ENCODE measurements at regions not wholly inside any gene's neighbourhood (a gene's known extent, or its start where the extent isn't known, plus 50 kb on each side); places are given as distances from the start of the nearest gene placed in this dataset.

DNA sequence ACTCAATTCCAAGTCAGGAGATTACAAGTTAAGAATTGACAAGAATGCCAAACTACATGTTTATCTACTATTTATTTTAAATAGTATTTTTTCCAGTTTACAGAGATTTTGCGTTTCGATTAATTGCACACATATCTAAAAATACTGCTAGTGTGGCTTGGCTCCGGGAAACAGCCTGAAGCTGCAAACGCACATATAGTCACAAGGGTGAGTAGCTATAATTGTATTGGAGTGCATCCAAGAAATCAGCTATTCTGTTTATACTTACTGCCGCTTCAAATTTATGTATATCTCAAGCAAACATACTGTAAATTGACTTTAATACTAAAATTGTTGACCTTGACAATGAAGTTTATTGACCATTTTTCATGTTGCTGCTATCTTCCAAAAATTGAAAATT is 77.0 kb upstream of the PLSCR5 start:
- TF ChIP-seq, protein P1, sequence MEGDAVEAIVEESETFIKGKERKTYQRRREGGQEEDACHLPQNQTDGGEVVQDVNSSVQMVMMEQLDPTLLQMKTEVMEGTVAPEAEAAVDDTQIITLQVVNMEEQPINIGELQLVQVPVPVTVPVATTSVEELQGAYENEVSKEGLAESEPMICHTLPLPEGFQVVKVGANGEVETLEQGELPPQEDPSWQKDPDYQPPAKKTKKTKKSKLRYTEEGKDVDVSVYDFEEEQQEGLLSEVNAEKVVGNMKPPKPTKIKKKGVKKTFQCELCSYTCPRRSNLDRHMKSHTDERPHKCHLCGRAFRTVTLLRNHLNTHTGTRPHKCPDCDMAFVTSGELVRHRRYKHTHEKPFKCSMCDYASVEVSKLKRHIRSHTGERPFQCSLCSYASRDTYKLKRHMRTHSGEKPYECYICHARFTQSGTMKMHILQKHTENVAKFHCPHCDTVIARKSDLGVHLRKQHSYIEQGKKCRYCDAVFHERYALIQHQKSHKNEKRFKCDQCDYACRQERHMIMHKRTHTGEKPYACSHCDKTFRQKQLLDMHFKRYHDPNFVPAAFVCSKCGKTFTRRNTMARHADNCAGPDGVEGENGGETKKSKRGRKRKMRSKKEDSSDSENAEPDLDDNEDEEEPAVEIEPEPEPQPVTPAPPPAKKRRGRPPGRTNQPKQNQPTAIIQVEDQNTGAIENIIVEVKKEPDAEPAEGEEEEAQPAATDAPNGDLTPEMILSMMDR (IDR thresholded peaks at IDR 0.05) = no peak

DNA sequence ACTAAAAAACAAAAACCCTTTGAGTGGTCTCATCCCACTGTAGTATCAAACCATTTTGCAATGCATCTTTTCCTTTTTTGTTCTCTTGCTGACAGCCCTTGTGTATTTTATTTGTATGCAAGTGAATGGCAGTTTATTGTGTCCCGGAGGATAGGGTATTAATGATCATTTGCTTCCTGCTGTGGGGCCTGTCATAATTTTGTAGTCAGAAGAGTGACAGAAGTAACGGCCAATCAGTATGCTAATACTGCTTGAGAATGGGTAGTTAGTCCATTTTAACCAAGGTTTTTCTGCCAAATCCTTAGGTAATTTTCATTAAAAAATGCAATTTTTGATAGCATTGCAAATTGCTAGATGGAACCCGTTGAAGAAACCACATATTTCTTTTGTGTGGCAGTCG is 75.5 kb upstream of the PLSCR5 start:
- Histone ChIP-seq H3K4me1 (no peaks in the 10 kb centered on the region), H3K27me3 (no peaks in the 10 kb centered on the region), H3K9me3 (no peaks in the 10 kb centered on the region), H3K36me3 (no peaks in the 10 kb centered on the region), H3K27ac (no peak overlapping the region), H3K4me3 (no peak overlapping the region)
- ATAC-seq = no peak
- no peak for DNase-seq
- intact Hi-C loops (cut with DNase I) = no loop called here
- TF ChIP-seq, protein P1 (IDR thresholded peaks at IDR 0.05) = no peak

More for the DNA sequence above, 77.0 kb upstream of the PLSCR5 start:
- Histone ChIP-seq H3K4me3 (no peak overlapping the region), H3K36me3 (no peaks in the 10 kb centered on the region), H3K4me1 (no peaks in the 10 kb centered on the region), H3K27ac (no peak overlapping the region), H3K27me3 (no peaks in the 10 kb centered on the region), H3K9me3 (no peaks in the 10 kb centered on the region)
- DNase-seq (peak in 2 of 4 donors; percentile 12 to 19), ATAC-seq (no peak)
- intact Hi-C loops (cut with DNase I) = no loop called here

DNA sequence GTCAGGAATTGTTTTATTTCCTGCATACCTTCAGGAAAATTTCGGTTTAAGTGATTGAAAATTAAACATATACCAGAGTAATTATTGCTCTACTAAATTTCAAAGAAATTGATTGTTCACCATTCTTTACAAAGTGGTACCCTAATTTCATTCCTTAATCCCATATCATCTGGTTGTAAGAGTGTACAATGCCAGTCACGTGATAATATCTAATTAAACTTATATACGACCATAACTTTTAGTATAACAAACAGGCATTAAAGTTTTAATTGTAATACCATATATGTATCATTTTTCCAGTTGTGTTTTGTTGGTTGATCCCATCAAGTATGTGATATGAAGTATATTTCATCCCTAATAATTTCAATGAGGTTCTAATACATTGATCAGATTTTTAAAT is 74.8 kb upstream of the PLSCR5 start:
- intact Hi-C loops (cut with DNase I) = no loop called here
- TF ChIP-seq, protein P1 (IDR thresholded peaks at IDR 0.05) = no peak
- no peak for ATAC-seq

DNA sequence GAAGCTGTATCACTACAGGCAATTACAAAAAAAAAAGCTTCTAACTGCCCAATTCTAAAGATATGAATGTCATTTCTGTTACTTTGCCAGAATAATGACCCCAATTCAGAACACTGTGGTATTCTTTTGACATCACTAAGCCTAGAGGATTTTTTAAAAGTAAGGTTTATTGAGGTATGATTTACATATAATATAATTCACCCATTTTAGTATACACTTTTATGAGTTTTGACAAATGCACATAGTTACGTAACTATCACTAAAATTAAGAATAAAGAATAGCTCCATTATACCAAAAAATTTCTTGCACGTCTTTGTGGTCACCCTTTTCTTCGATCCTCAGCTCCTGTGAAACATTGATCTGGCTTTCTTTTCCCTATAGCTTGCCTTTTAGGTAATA is 74.0 kb upstream of the PLSCR5 start:
- H3K4me3 ChIP-seq = no peak overlapping the region
- TF ChIP-seq, protein P1 (IDR thresholded peaks at IDR 0.05) = no peak
- no peak overlapping the region for H3K27ac ChIP-seq
- H3K9me3 ChIP-seq = no peaks in the 10 kb centered on the region
- no peak for ATAC-seq
- intact Hi-C loops (cut with DNase I) = no loop called here
- H3K27me3 ChIP-seq = no peaks in the 10 kb centered on the region
- DNase-seq = no peak
- no peaks in the 10 kb centered on the region for H3K4me1 ChIP-seq
- H3K36me3 ChIP-seq = no peaks in the 10 kb centered on the region

More for the DNA sequence above, 74.8 kb upstream of the PLSCR5 start:
- Histone ChIP-seq H3K9me3 (no peaks in the 10 kb centered on the region), H3K36me3 (no peaks in the 10 kb centered on the region), H3K27ac (no peak overlapping the region), H3K4me3 (no peak overlapping the region), H3K27me3 (no peaks in the 10 kb centered on the region), H3K4me1 (no peaks in the 10 kb centered on the region)
- DNase-seq = no peak

DNA sequence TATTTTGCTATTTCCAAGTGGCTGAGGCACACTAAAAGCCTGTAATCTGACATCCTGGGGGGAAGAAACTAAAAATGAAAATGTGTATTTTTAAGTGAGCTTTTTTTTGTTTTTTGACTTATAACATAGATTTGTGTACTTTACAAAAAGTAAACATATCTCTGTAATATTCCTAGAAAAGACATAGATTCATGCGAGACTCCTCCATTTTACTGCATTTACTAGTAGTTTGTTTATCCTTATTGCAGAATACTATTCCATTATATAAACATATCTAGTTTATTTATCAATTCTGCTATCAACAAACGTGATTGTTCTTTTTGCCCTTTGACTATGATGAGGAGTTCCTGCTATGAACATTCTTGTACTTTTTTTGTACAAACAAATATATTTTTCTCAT is 67.8 kb upstream of the PLSCR5 start:
- intact Hi-C loops (cut with DNase I) = no loop called here
- Histone ChIP-seq H3K36me3 (no peaks in the 10 kb centered on the region), H3K4me3 (no peak overlapping the region), H3K4me1 (no peaks in the 10 kb centered on the region), H3K27ac (no peak overlapping the region), H3K9me3 (no peaks in the 10 kb centered on the region), H3K27me3 (no peaks in the 10 kb centered on the region)
- TF ChIP-seq, protein P1 (IDR thresholded peaks at IDR 0.05) = no peak
- no peak for ATAC-seq
- DNase-seq = no peak

Data from left lung (tissue), 4 donors.